Epidermal melanocyte (primary cell): ENCODE measurements at regions not wholly inside any gene's neighbourhood (a gene's known extent, or its start where the extent isn't known, plus 50 kb on each side); places are given as distances from the start of the nearest gene placed in this dataset.

Experiments used
- DNase-seq: peaks from one replicate; pipeline ENCODE4 v3.0.0; 2011; ENCODE audit warnings: low spot score; ENCODE audit not compliant: insufficient read length

DNA sequence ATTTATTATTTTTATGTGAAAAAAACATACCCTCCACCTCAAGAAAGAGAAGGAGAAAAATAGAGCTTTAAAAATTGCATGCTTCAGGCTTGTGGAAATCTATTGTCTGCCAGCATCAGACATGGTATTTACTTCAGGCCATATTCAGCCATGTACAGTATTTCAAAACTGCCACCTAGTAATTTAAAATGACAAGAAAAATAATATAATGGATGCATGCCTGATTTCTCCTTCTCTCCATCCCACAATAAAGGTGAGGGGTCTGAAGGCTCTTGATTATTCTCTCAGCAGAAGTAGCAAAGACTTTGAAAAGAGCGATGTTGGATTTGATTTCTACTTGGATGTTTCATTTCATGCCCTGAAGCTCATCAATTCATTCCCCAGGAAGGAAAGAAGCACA is 250.7 kb downstream of the TBC1D4 start:
- DNase-seq: no peak

DNA sequence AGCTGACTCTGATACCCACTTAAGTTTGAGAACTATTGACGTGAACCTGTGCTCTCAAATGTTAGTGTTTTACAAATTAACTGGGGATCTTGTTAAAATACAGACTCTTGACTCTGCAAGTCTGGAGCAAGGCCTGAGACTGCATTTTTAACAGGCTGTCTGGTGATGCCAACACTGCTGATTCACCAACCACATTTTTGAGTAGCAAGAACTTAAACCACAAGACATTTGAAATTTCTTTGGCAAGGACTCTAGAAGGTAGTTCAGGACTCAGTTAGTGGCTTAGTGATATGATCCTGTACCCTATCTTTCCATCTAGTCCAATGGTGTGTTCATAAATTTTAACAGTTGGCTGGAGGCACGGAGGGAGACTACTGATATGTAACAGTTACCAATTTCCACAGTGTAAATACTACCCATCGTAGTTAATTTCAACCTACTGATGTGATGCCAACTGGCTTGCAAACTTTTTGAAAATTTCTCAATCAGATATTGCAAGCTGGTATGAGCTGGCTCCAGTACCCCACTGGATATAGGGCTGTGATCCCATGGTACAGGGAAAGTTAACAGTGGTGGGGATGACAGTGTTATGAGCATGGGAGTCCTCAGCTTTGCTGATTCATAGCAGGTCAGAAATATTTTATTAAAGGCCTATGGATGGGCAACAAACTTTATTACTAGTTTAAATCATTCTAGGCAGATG is 255.1 kb downstream of the TBC1D4 start:
- DNase-seq: no peak

DNA sequence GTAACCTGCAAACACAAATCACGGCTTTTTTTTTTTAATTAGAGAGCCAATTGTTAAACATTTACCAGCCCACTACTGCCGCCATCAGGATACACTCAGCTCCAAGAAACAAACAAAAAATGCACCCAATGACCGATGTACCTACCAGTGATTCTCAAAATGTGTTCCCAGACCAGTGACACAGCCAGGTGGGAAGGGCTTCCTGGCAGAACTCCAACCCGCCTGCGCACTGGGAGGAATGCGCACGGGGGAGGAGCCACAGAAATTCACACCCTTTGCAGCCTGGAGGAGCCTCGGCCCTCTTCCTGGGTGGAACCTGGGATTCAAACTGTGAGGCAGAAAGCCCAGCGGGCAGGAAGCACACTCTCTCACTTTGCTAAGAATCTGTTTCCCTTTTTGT is 255.9 kb downstream of the TBC1D4 start:
- DNase-seq: no peak

DNA sequence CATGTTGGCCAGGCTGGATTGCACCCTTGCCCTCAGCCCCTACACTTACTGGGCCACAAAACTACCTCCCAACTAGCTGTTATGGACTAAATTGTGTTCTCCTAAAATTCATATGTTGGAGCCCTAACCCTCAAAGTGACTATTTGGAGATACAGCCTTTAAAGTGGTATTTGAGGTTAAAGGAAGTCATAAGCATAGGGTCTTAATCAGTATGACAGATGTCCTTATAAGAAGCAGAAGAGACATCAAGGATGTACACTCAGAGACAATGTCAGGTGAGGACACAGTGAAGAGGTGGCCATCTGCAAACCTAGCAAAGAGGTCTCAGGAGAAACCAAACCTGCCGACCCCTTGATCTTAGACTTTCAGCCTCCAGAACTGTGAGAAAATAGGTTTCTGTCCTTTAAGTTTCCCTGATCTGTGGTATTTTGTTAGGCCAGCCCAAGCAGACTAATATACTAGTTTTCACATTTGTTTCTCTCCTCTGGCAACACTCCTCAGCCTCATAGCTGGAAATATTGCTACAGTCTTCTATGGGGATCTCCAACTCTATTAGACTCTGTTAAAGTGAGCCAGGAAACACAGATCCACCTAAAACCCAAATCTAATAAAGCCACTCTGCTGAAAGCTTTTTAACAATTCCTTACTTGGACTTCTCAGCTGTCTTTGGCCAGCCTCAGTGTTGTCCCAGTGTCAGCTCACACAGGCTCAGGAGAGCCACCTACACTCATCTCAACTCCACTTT is 256.5 kb downstream of the TBC1D4 start:
- DNase-seq: no peak

DNA sequence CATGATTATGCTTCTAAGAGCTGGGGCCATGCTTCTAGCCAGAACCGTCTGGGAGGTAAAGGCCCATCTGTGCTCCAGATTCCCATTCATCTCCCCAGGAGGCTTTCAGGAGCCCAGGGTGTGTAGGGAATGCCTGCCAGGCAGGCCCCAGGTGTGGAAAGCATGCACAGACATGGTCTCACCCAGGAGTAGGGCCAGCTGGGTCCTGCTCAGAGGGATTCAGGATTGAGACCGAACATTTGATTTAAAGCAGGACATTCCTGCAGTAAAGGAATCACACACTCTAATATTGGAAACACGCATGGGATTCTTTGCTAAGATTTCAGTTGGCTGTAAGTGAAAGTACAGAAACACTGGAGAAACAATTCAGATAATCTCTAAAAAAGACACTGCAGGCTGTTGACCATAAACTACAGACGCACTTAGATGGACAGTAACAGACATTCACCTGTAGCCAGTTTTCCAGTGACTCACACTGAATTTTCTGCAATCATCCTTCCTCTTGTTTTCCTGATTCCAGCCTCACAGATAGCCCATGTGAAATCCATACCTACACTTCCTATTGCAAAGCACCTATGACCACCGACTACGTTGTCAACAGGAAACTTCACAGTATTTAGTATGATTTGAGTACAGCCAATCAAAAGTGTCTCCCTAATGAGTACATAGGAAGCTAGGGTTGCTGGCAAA is 257.8 kb downstream of the TBC1D4 start:
- DNase-seq: no peak

DNA sequence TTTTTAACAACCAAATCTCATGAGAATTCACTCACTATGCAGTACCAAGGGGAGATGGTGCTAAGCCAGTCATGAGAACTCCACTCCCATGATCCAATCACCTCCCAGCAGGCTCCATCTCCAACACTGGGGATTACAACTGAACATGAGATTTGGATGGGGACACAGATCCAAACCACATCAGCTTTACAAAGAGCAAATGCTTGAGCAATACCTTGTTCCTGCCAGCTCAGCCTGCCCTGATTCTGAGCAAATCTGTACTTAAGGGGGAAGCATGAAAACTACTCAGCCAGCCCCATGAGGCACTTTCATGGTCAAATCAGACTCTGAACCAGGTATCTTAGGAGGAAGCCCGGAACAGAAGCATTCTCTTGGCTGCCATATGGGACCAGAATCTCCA is 259.9 kb downstream of the TBC1D4 start:
- DNase-seq: no peak

DNA sequence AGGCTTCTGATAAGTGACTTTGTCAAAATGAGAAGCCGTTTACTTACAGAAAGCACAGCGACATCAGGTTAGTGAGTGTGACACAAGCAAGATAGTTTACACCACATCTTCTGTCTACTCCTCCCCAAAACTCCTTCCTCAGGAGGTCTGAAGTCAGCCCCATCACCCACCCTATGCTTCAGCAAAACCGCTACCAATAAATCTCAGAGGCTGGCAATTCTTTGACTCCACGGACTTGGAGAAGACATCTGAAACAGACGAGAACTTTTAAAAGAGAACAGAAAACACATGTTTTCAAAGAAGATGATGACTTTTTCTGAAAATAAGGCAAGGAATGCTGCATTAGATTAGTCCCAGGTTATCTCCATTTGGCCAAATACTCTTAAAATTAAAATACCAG is 261.1 kb downstream of the TBC1D4 start:
- DNase-seq: no peak

DNA sequence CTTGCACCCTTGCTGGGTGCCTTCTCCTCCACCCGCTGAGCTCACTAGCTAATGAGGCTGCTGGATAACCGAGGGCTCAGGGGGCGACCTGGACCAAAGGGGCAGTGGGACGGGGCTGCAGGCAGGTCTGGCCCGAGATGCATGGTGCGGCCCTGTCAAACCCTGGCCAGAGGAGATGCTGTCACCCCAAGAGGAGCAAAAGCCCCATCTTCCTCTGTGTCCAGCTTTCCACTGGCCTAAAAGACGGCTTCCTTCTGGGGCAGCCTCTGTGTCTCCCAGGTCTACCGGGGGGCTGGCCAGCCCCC is 261.8 kb downstream of the TBC1D4 start:
- no peak for DNase-seq

DNA sequence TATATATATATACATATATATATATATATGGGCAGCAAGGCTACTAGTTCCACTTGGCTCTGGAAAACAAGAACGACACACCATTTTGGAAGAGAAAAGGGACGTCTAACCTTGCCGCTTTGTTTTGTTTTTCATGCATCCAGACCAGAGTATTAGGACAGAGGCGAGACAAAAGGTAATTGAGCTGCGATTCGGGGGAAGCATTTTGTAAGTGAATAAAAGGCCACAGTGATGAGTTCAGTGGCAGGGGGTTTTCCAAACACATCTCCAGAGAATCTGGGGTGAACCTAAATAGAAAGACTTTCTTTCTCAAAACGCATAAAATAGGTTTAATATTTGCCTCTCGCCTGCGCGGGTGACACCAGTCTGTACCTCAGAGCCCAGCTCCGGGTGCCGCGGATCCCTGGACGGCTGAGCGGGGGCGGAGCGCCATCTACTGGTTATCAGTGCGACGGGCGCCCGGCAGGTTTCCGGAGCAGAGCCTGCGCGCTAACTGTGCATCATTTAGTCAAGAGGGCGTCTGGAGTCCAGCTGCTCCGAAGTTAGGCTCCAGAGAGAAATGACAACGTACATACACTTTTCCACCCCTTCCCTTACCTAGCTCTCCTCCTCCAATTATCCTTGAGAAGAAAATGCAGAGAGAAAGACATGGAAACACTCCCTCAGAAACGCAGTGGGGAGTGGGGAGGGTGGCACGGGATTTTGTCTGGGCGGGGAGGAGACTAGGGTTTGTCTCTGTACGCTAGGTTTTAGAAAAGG is 262.3 kb downstream of the TBC1D4 start:
- peak; percentile 63 for DNase-seq

DNA sequence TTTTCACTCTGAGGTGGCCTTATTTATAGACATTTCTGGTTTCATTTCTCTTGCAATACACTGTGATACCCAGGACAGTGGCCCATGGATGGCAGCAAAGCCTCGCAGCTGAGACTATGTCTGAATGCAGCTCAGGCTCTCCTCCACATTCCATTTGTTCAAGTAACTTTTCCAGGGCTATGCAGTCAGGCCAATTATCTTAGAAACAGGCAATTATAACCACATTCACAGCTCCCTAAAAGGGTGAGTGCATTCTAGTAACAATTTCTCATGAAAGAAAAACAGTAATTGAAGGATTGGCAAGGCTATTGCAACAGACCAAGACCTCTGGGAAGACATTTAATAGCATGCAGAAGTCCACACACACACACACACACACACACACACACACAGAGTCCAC is 264.0 kb downstream of the TBC1D4 start:
- no peak for DNase-seq

DNA sequence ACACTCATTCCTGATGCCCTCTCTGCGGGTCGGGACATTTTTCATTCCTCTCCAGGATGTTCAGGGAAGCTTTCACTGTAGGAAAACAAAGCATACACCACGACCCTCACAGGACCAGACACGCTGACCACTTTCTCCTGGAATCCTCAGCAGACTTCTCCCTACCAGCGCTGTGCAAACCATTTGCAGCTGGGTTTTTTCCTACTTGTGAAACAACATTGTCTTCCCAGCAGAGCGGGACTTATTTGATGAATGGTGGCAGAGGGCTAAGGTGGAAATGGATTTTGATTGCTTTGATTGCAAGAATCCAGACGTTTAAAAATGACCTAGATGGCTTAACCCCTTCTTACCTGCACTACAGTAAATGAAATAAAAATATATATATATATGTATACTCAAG is 265.9 kb downstream of the TBC1D4 start:
- no peak for DNase-seq

DNA sequence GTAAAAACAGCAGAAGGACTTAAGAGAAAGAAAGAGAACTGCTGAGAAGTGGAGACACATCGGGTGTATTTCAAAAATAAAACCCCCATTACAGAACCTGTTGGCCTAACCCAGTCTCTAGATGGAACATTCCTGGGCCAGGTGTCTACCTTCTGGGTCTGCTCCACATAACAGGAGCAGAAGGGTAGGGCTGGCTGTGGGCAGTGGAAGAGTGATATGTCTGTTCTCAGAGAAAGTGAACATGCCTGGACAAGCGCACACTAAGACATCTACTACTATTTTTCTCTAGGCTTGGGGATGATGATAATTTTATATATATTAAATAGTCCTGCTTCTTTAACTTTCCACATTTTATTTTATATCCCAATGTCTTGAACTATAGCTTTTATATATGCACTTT is 267.1 kb downstream of the TBC1D4 start:
- no peak for DNase-seq

DNA sequence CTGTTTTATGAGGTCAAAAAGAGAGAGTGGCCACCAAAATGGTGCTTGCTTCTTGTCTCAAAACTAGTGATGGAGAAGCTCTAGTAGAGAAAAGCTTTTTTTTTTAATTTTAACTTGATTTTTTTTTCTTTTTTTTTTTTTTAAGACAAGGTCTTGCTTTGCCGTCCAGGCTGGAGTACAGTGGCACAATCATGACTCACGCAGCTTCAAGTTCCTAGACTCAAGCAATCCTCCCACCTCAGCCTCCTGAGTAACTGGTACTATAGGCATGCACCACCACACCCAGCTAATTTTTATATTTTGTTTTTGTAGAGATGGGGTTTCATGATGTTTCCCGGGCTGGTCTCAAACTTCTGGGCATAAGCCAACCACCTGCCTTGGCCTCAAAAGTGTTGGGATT is 279.0 kb downstream of the TBC1D4 start:
- DNase-seq: no peak

DNA sequence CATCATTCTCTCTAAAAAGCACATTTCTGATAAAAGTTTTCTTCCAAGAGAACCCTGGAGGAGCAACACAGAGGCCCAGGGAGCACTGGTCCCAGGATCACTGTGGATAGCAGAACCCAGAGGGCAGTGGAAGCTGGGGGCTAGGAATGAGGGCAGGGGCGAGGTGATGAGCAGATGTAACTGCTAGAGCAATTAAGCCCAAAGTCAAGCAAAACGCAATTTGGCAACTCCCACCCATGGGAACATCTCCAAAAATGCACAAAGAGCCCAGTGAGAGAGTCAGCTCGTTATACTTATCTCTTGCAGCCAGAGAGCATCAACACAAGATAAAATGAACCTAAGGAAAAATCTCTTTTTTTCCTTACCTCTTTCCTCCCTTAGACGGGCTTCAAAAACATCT is 284.2 kb downstream of the TBC1D4 start:
- no peak for DNase-seq

DNA sequence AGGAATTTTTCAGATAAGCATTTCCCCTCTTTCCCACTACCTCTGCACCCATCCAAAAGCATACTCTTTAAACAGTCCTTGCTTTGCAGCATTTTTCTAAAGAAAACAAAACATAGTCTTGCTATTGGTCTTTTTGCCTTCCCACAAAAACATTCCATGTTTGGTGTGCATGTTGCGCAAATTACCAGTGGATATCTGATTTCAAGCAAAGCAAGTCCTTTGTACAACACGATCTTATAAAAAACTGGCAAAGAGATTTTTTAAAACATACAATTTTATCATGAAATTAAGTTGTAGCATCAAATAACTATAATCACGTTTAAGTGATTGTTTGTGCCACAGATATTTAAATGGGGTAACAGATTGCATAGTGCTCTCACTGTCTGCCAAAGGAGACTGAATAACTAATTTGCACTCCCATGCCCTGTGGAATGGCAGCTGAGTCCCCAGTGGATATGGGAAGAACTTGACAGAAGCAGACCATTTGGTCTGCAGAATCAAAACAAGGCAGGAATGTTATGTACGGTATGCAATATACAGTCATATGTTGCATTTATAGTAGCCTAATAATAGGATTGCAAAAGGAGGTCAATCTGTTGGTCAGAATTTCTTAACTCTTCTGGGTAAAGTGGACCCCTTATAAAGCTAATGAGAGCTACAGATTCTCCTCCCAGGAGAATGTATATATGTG is 285.7 kb downstream of the TBC1D4 start:
- no peak for DNase-seq

DNA sequence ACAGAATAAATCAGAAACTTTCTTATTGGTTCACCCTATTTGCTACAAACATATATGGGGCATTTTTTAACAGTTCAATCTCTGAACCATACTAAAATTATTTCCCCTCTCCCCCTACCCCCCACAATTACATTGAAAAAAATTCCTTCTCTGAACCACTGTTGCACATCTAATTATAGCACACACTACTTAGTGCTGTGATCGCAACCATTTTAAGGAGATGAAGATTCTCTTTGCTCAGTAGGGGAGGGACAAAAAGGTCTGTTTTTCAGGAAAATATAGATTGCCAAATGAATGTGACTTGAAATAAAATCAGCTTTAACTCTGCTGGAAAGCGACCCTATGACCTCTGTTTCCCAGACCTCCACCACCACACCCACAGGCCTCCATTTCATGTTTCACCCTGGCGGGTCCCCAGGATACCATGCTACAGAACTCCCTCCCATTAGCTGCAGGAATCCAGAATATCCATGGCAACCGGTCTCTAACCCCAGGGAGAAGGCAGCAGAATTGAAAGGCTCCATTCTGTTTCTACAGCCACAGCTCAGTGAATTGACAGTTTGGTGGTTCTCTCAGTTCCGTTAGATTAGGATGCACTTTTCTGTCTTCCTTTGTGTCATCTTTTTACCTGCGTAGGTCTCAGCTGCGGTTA is 286.3 kb downstream of the TBC1D4 start:
- no peak for DNase-seq

DNA sequence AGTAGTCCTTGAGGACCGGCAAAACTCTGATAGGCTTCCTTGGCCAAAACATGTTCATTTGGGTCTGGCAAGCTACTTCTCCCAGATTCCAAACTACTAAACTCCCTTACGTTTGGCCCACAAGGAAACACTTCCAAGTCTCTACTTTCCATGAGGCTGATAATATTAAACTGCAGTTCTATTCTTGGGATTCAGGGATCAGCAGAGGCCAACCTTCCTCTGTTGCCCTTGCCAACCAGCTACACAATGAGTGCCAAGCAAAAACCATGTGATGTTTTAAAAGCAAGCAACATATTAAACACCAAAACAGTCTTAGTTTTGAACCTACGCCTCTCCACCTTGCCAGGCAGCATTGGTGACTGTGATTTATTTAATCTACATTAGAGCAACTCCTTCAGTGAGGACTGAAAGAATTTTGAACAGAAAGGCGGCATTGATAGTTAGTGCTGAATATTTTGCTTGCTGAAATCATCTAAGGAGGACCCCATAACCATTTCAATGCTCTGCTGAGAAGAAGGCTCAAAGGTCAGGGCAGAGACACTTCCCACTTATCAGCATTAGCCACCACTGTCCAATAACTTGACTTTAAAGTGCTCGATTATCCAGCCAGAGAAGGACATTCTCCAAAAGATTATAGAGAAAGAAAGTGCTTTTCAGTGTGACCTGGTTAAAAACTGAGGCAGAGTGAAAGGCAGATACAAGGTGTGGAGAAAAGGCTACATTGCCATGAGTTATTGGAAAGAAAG is 287.1 kb downstream of the TBC1D4 start:
- no peak for DNase-seq

DNA sequence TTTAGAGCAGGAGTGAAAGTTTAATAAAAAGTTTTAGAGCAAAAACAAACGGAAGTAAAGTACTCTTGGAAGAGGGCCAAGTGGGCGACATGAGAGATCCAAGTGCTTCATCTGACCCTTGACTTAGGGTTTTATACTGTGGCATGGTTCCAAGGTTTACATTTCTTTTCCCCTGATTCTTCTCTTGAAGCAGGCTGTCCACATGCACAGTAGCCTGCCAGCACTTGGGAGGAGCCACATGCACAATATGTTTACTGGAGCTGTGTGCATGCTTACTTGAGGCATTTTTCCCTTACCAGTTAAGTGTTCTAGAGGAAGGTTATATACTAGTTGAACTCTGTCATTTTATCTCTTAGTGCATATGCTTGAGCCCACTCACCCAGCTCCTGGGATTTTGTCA is 295.6 kb downstream of the TBC1D4 start:
- no peak for DNase-seq

DNA sequence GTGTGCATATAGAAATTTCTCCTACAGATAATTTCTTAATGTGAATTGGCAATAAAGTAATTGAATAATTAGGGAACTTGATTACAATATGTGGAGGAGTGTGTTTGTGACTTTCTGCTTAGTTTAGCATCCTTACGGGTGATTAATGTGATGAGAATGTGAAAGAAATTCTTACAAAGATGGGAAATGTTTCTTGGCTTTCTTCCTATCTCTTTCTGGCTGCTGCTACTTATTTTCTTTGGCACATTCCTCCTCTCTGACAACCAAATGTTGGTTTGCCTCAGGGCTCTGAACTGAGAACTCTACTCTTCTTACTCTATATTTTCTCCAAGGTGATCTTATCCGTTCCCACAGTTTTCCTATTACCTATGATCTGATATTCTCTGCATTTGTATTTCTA is 300.1 kb downstream of the TBC1D4 start:
- no peak for DNase-seq

DNA sequence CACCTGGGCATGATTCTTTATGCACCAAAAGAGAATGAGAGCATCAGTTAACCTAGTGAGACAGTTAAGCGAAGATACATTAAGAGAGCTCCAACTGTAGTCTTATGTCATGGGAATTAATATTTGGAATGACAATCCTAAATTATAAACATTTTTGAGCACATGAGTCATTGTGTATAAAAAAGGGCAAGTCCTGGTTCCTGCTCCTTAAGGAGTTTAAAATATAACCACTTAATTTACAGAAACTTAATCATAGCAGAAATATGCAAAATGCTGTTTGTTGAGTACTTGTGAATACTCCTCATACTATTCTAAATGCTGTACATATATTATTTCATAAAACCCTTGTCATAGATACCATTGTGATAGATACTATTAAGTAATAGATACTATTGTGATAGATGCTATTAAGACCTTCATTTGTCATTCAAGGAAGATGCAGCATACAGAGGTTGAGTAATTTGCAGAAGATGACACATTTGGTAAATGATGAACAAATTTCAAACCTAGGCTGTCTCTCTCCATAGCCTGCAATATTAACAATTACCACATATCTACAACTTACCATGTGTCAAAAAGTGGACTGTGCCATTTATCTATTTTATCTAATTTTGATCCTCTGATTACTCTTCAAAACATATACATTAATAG is 301.0 kb downstream of the TBC1D4 start:
- DNase-seq: no peak
